ENCODE measurements at regions not wholly inside any gene's neighbourhood (a gene's known extent, or its start where the extent isn't known, plus 50 kb on each side); places are given as distances from the start of the nearest gene placed in this dataset.

GRCh38 chr16:25390761-25391160 is 133.1 kb upstream of the ZKSCAN2 start:
- intact Hi-C loops (cut with micrococcal nuclease; ENCODE audit: unreplicated experiment) = no loop called here
- Histone ChIP-seq H3K79me2 (ENCODE audit: control insufficient read depth, insufficient read depth, low read length) (no peaks in the 10 kb centered on the region), H3K27me3 (replicated peaks in 1 of 2; ENCODE audit: control insufficient read depth in 2 of 2, insufficient read depth in 2 of 2, low read length in 1 of 2) (no peaks in the 10 kb centered on the region), H3K27ac (ENCODE audit: control insufficient read depth, insufficient read depth) (no peak overlapping the region), H3K9ac (ENCODE audit: control insufficient read depth, insufficient read depth, low read length) (no peak overlapping the region), H3K36me3 (ENCODE audit: control insufficient read depth in 2 of 2, insufficient read depth in 2 of 2, low read length in 1 of 2) (no peaks in the 10 kb centered on the region), H3K4me2 (ENCODE audit: control insufficient read depth, insufficient read depth) (no peak overlapping the region), H3K4me3 (no peak overlapping the region), H2AFZ (ENCODE audit: control insufficient read depth, low read depth, low read length) (no peak overlapping the region), H4K20me1 (ENCODE audit: control insufficient read depth, insufficient read depth) (no peaks in the 10 kb centered on the region), H3K9me3 (replicated peaks; ENCODE audit: control insufficient read depth, insufficient read depth, low read length) (no peaks in the 10 kb centered on the region; the same call in 2 of the 3 replicates), H3K4me1 (ENCODE audit: control insufficient read depth, insufficient read depth, low read length) (no peaks in the 10 kb centered on the region)
- DNase-seq (ENCODE audit: low read depth, low spot score) = no peak
- ChIA-PET RAD21 (ENCODE audit: unreplicated experiment) (no interaction called here), SMC1A (ENCODE audit: uncharacterized antibody, unreplicated experiment) (no interaction called here), CTCF (no interaction called here), POLR2A (no interaction called here)
- TF ChIP-seq ATF7 (IDR thresholded peaks at IDR 0.05; ENCODE audit: low read depth) (no peak), MXI1 (IDR thresholded peaks at IDR 0.05; ENCODE audit: low read depth, low read length) (no peak), MYB (IDR thresholded peaks at IDR 0.05; ENCODE audit: borderline replicate concordance, low read depth, low read length) (no peak), EGR1 (IDR thresholded peaks at IDR 0.05; ENCODE audit: borderline replicate concordance in 1 of 2, low read depth in 2 of 2, low read length in 2 of 2) (no peak)
- TF ChIP-seq, protein P1, sequence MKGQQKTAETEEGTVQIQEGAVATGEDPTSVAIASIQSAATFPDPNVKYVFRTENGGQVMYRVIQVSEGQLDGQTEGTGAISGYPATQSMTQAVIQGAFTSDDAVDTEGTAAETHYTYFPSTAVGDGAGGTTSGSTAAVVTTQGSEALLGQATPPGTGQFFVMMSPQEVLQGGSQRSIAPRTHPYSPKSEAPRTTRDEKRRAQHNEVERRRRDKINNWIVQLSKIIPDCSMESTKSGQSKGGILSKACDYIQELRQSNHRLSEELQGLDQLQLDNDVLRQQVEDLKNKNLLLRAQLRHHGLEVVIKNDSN (IDR thresholded peaks at IDR 0.05; ENCODE audit: borderline replicate concordance, extremely low read length, insufficient read depth, low read depth, low read length) = no peak
- ATAC-seq = no peak
- FAIRE-seq = no peak
- no TSS peak for BruUV-seq (replicated peaks)
- in situ Hi-C loops (cut with MboI) = no loop called here

DNA sequence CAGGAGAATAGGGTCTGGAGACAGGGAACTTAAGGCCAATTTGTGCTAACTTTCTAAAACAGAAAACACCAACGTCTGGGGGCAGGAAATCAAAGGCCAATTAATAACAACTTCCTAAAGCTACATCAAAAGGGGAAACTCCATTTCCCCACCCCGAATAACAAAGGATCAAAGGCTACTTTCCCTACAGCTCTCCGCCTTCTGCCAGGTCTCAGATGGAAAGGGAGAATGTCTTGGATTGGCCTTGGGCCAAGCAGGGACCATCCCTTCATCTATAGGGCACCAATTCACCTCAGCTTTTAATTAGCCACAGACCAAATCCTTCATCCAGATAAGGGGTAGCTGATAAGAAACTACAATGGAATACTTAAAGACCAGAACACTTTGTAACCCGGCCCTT is 116.9 kb upstream of the ZKSCAN2 start:
- no peak overlapping the region for H3K4me3 ChIP-seq
- intact Hi-C loops (cut with micrococcal nuclease; ENCODE audit: unreplicated experiment) = no loop called here
- no peaks in the 10 kb centered on the region for H3K27me3 ChIP-seq (replicated peaks in 1 of 2; ENCODE audit: control insufficient read depth in 2 of 2, insufficient read depth in 2 of 2, low read length in 1 of 2)
- no peaks in the 10 kb centered on the region for H3K79me2 ChIP-seq (ENCODE audit: control insufficient read depth, insufficient read depth, low read length)
- 0% methylated on average over 4 of the region's 4 CpGs for WGBS (ENCODE audit: insufficient coverage, insufficient replicate concordance, low lambda C conversion rate, missing lambda C conversion rate)
- H3K4me1 ChIP-seq (ENCODE audit: control insufficient read depth, insufficient read depth, low read length) = no peaks in the 10 kb centered on the region
- ChIA-PET RAD21 (ENCODE audit: unreplicated experiment) (no interaction called here), SMC1A (ENCODE audit: uncharacterized antibody, unreplicated experiment) (no interaction called here), CTCF (no interaction called here), POLR2A (no interaction called here)
- H3K36me3 ChIP-seq (ENCODE audit: control insufficient read depth in 2 of 2, insufficient read depth in 2 of 2, low read length in 1 of 2) = no peaks in the 10 kb centered on the region
- ATAC-seq (no peak), FAIRE-seq (no peak), DNase-seq (ENCODE audit: low read depth, low spot score) (no peak)
- H4K20me1 ChIP-seq (ENCODE audit: control insufficient read depth, insufficient read depth) = no peaks in the 10 kb centered on the region
- TF ChIP-seq RBBP5 (conservative IDR thresholded peaks at IDR 0.05) (no peak), IRF4 (IDR thresholded peaks at IDR 0.05; ENCODE audit: low read depth, low read length) (no peak)
- H3K9me3 ChIP-seq (replicated peaks; ENCODE audit: control insufficient read depth, insufficient read depth, low read length) = no peaks in the 10 kb centered on the region
- in situ Hi-C loops (cut with MboI) = no loop called here
- H3K27ac ChIP-seq (ENCODE audit: control insufficient read depth, insufficient read depth) = no peak overlapping the region
- H2AFZ ChIP-seq (ENCODE audit: control insufficient read depth, low read depth, low read length) = no peak overlapping the region
- no peak overlapping the region for H3K4me2 ChIP-seq (ENCODE audit: control insufficient read depth, insufficient read depth)
- no TSS peak for BruUV-seq (replicated peaks)
- H3K9ac ChIP-seq (ENCODE audit: control insufficient read depth, insufficient read depth, low read length) = no peak overlapping the region

Measured in GM12878 (cell line).